Liver (tissue), 8 donors: ENCODE measurements at regions not wholly inside any gene's neighbourhood (a gene's known extent, or its start where the extent isn't known, plus 50 kb on each side); places are given as distances from the start of the nearest gene placed in this dataset.

Source experiments
- DNase-seq: peaks from one replicate; pipeline ENCODE4 v3.0.0-alpha.2; 2017; ENCODE audit warnings: low spot score
- H3K27ac ChIP-seq, 2 donors: one replicate each; pipeline ENCODE4 v1.7.0; 2013; ENCODE audit warnings: inconsistent platforms in 2 of 2, low read length in 2 of 2, control low read depth in 1 of 2, low read depth in 1 of 2, mild to moderate bottlenecking in 1 of 2
- H3K27me3 ChIP-seq, 4 donors: one replicate each; pipeline versions ENCODE4 v1.6.1 to v1.7.0; 2013; ENCODE audit warnings: low read length in 3 of 4, inconsistent platforms in 1 of 4, mild to moderate bottlenecking in 1 of 4, moderate library complexity in 1 of 4; ENCODE audit not compliant: control insufficient read depth in 4 of 4, insufficient read depth in 4 of 4
- H3K36me3 ChIP-seq, 4 donors: one replicate each; pipeline versions ENCODE4 v1.6.1 to v1.7.0; 2013; ENCODE audit warnings: low read length in 3 of 4, mild to moderate bottlenecking in 3 of 4, low read depth in 1 of 4, moderate library complexity in 1 of 4; ENCODE audit not compliant: control insufficient read depth in 4 of 4, insufficient read depth in 3 of 4
- H3K4me1 ChIP-seq, 4 donors: one replicate each; pipeline versions ENCODE4 v1.6.1 to v1.7.0; 2013; ENCODE audit warnings: low read length in 3 of 4, mild to moderate bottlenecking in 3 of 4, moderate library complexity in 1 of 4; ENCODE audit not compliant: control insufficient read depth in 4 of 4, insufficient read depth in 4 of 4
- H3K4me3 ChIP-seq, 3 donors: one replicate each; pipeline versions ENCODE4 v1.6.1 to v1.7.0; 2013; ENCODE audit warnings: low read length in 3 of 3, control low read depth in 1 of 3, low read depth in 1 of 3, mild to moderate bottlenecking in 1 of 3
- H3K9ac ChIP-seq, 2 donors: one replicate each; pipeline ENCODE4 v1.7.0; 2013; ENCODE audit warnings: low read length in 2 of 2, mild to moderate bottlenecking in 2 of 2, moderate library complexity in 2 of 2, control low read depth in 1 of 2, low read depth in 1 of 2
- H3K9me3 ChIP-seq, 4 donors: one replicate each; pipeline versions ENCODE4 v1.6.1 to v1.7.0; 2013; ENCODE audit warnings: low read length in 3 of 4; ENCODE audit not compliant: control insufficient read depth in 4 of 4
- EGR1 ChIP-seq, 2 donors: IDR thresholded peaks; 2 replicates each; pipeline ENCODE4 v1.6.1; 2016 to 2018; ENCODE audit warnings: antibody characterized with exemption in 2 of 2, low read depth in 2 of 2
- FOXA1 ChIP-seq: IDR thresholded peaks from 2 replicates; pipeline ENCODE4 v1.6.1; 2016; ENCODE audit warnings: antibody characterized with exemption
- FOXA2 ChIP-seq: IDR thresholded peaks from 2 replicates; pipeline ENCODE4 v1.6.1; 2016; ENCODE audit warnings: antibody characterized with exemption
- GABPA ChIP-seq, 2 donors: IDR thresholded peaks in 1 of 2; conservative IDR thresholded peaks in 1 of 2; 2 replicates each; pipeline ENCODE4 v1.6.1; 2016; ENCODE audit warnings: antibody characterized with exemption in 2 of 2, mild to moderate bottlenecking in 1 of 2, moderate library complexity in 1 of 2
- HNF4A ChIP-seq, 2 donors: conservative IDR thresholded peaks; 2 replicates each; pipeline ENCODE4 v1.6.1; 2016; ENCODE audit warnings: antibody characterized with exemption in 2 of 2, mild to moderate bottlenecking in 2 of 2
- HNF4G ChIP-seq: IDR thresholded peaks from 2 replicates; pipeline ENCODE4 v1.6.1; 2016; ENCODE audit warnings: antibody characterized with exemption
- JUND ChIP-seq, 2 donors: IDR thresholded peaks; 2 replicates each; pipeline ENCODE4 v1.6.1; 2016; ENCODE audit warnings: antibody characterized with exemption in 2 of 2
- NR2F2 ChIP-seq: IDR thresholded peaks from 2 replicates; pipeline ENCODE4 v1.6.1; 2016; ENCODE audit warnings: antibody characterized with exemption
- RAD21 ChIP-seq, 2 donors: IDR thresholded peaks; 2 replicates each; pipeline ENCODE4 v1.6.1; 2016; ENCODE audit warnings: antibody characterized with exemption in 2 of 2, mild to moderate bottlenecking in 2 of 2
- RXRA ChIP-seq, 2 donors: IDR thresholded peaks; 2 replicates each; pipeline ENCODE4 v1.6.1; 2017 to 2018; ENCODE audit warnings: antibody characterized with exemption in 2 of 2, mild to moderate bottlenecking in 1 of 2
- SP1 ChIP-seq: IDR thresholded peaks from 2 replicates; pipeline ENCODE4 v1.6.1; 2018; ENCODE audit warnings: antibody characterized with exemption, mild to moderate bottlenecking
- TAF1 ChIP-seq: conservative IDR thresholded peaks from 2 replicates; pipeline ENCODE4 v1.6.1; 2016; ENCODE audit warnings: antibody characterized with exemption, mild to moderate bottlenecking
- YY1 ChIP-seq: IDR thresholded peaks from 2 replicates; pipeline ENCODE4 v1.6.1; 2016; ENCODE audit warnings: antibody characterized with exemption, mild to moderate bottlenecking
- WGBS: extraction: QIAGEN DNeasy Blood & Tissue Kit; methylation state at CpG from one replicate; pipeline ENCODE4 v1.1.7; 2013; 5-methylcytosine and 5-hydroxymethylcytosine counted together
- TF ChIP-seq, protein P1 (sequence below): IDR thresholded peaks from 2 replicates; pipeline ENCODE4 v1.6.1; 2016; ENCODE audit warnings: antibody characterized with exemption
- TF ChIP-seq, protein P2 (sequence below): IDR thresholded peaks from 2 replicates; pipeline ENCODE4 v1.6.1; 2016; ENCODE audit warnings: antibody characterized with exemption
- TF ChIP-seq, protein P3 (sequence below): IDR thresholded peaks from 2 replicates; pipeline ENCODE4 v1.6.1; 2016; ENCODE audit warnings: antibody characterized with exemption, mild to moderate bottlenecking
- TF ChIP-seq, protein P4 (sequence below): IDR thresholded peaks from 2 replicates; pipeline ENCODE4 v1.6.1; 2016; ENCODE audit warnings: antibody characterized with exemption
- TF ChIP-seq, protein P5 (sequence below): fragments of 150-350 bp; IDR thresholded peaks from 2 replicates; pipeline ENCODE4 v1.5.1; 2017; ENCODE audit warnings: improper control_type of control experiment, low read depth, low read length; ENCODE audit not compliant: missing input control
- donor health status: healthy.
- donor health status: healthy.
- donor health status: healthy.
- donor health status: healthy.
- donor health status: healthy.

DNA sequence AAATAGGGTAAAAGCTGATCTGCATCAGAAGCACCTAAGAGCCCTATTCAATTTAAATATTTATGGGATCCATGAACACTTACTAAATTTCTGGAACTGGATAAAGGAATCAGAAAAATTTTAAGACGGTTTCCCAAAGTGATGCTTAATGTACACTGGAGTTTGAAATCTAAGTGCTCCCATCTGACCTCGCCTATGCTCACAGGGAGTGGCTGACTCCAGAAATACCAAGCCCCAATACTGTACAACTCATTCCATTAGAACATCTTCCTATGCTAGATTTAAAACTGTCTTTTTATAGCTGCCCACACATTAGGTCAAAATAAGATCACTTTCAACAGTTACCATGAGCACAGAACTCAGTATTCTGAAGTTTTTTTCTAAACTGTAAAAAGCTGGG, 1214.6 kb downstream of the CDH11 start:
- 78% methylated on average over 2 of the region's 2 CpGs for WGBS
- no peak for DNase-seq
- Histone ChIP-seq H3K9ac (no peak overlapping the region), H3K9me3 (peaks cover 0 to 2% (median 0%) of the 10 kb centered on the region in 4 donors), H3K4me3 (no peak overlapping the region), H3K4me1 (no peaks in the 10 kb centered on the region), H3K27ac (no peak overlapping the region), H3K36me3 (no peaks in the 10 kb centered on the region), H3K27me3 (no peaks in the 10 kb centered on the region)
- TF ChIP-seq SP1 = no peak
- TF ChIP-seq JUND (IDR thresholded peaks at IDR 0.05) = no peak
- TF ChIP-seq TAF1 = no peak
- TF ChIP-seq, protein P1, sequence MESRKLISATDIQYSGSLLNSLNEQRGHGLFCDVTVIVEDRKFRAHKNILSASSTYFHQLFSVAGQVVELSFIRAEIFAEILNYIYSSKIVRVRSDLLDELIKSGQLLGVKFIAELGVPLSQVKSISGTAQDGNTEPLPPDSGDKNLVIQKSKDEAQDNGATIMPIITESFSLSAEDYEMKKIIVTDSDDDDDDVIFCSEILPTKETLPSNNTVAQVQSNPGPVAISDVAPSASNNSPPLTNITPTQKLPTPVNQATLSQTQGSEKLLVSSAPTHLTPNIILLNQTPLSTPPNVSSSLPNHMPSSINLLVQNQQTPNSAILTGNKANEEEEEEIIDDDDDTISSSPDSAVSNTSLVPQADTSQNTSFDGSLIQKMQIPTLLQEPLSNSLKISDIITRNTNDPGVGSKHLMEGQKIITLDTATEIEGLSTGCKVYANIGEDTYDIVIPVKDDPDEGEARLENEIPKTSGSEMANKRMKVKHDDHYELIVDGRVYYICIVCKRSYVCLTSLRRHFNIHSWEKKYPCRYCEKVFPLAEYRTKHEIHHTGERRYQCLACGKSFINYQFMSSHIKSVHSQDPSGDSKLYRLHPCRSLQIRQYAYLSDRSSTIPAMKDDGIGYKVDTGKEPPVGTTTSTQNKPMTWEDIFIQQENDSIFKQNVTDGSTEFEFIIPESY = no peak
- no peak for TF ChIP-seq GABPA (IDR thresholded peaks at IDR 0.05 in 1 of 2, conservative IDR thresholded peaks at IDR 0.05 in 1 of 2)
- TF ChIP-seq, protein P2, sequence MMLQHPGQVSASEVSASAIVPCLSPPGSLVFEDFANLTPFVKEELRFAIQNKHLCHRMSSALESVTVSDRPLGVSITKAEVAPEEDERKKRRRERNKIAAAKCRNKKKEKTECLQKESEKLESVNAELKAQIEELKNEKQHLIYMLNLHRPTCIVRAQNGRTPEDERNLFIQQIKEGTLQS = no peak
- no peak for TF ChIP-seq FOXA2
- no peak for TF ChIP-seq EGR1 (IDR thresholded peaks at IDR 0.05; ENCODE audit: low read depth in 2 of 2)
- TF ChIP-seq, protein P3, sequence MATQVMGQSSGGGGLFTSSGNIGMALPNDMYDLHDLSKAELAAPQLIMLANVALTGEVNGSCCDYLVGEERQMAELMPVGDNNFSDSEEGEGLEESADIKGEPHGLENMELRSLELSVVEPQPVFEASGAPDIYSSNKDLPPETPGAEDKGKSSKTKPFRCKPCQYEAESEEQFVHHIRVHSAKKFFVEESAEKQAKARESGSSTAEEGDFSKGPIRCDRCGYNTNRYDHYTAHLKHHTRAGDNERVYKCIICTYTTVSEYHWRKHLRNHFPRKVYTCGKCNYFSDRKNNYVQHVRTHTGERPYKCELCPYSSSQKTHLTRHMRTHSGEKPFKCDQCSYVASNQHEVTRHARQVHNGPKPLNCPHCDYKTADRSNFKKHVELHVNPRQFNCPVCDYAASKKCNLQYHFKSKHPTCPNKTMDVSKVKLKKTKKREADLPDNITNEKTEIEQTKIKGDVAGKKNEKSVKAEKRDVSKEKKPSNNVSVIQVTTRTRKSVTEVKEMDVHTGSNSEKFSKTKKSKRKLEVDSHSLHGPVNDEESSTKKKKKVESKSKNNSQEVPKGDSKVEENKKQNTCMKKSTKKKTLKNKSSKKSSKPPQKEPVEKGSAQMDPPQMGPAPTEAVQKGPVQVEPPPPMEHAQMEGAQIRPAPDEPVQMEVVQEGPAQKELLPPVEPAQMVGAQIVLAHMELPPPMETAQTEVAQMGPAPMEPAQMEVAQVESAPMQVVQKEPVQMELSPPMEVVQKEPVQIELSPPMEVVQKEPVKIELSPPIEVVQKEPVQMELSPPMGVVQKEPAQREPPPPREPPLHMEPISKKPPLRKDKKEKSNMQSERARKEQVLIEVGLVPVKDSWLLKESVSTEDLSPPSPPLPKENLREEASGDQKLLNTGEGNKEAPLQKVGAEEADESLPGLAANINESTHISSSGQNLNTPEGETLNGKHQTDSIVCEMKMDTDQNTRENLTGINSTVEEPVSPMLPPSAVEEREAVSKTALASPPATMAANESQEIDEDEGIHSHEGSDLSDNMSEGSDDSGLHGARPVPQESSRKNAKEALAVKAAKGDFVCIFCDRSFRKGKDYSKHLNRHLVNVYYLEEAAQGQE = no peak
- TF ChIP-seq RXRA (IDR thresholded peaks at IDR 0.05) = no peak
- TF ChIP-seq NR2F2 = no peak
- TF ChIP-seq, protein P4, sequence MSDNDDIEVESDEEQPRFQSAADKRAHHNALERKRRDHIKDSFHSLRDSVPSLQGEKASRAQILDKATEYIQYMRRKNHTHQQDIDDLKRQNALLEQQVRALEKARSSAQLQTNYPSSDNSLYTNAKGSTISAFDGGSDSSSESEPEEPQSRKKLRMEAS = no peak
- no peak for TF ChIP-seq YY1
- TF ChIP-seq FOXA1 = no peak
- no peak for TF ChIP-seq HNF4A (conservative IDR thresholded peaks at IDR 0.05)
- TF ChIP-seq, protein P5, sequence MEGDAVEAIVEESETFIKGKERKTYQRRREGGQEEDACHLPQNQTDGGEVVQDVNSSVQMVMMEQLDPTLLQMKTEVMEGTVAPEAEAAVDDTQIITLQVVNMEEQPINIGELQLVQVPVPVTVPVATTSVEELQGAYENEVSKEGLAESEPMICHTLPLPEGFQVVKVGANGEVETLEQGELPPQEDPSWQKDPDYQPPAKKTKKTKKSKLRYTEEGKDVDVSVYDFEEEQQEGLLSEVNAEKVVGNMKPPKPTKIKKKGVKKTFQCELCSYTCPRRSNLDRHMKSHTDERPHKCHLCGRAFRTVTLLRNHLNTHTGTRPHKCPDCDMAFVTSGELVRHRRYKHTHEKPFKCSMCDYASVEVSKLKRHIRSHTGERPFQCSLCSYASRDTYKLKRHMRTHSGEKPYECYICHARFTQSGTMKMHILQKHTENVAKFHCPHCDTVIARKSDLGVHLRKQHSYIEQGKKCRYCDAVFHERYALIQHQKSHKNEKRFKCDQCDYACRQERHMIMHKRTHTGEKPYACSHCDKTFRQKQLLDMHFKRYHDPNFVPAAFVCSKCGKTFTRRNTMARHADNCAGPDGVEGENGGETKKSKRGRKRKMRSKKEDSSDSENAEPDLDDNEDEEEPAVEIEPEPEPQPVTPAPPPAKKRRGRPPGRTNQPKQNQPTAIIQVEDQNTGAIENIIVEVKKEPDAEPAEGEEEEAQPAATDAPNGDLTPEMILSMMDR = no peak
- no peak for TF ChIP-seq HNF4G
- TF ChIP-seq RAD21 (IDR thresholded peaks at IDR 0.05) = no peak

DNA sequence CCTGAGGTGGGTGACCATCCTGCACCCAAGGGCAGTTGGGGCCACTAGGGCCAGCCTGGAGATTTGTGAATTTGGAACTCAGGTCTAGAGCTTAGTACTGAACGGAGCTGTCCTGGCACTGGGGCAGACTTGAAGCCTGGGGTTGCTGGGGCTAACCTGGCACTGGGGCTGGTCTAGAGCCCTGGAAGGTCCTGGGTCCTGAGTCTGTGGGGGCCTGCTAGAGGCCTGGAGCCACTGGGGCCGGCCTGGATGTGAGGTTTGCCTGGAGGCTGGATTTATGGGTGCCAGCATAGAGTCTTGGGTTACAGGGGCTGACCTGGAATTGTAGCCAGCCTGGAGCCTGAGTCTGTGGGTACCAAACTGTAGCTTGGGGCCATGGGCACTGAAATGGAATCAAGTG, 1216.9 kb downstream of the CDH11 start:
- DNase-seq = no peak
- Histone ChIP-seq H3K9me3 (peaks cover 0 to 2% (median 0%) of the 10 kb centered on the region in 4 donors), H3K27ac (no peak overlapping the region), H3K36me3 (no peaks in the 10 kb centered on the region), H3K27me3 (no peaks in the 10 kb centered on the region), H3K4me3 (no peak overlapping the region), H3K9ac (no peak overlapping the region), H3K4me1 (no peaks in the 10 kb centered on the region)
- 74% methylated on average over 2 of the region's 2 CpGs for WGBS
- TF ChIP-seq, protein P1 = no peak
- TF ChIP-seq RAD21 (IDR thresholded peaks at IDR 0.05) = no peak
- TF ChIP-seq, protein P5 = no peak
